ENCODE measurements at regions not wholly inside any gene's neighbourhood (a gene's known extent, or its start where the extent isn't known, plus 50 kb on each side); places are given as distances from the start of the nearest gene placed in this dataset.
"Not testable (repeated sequence)": the region's sequence is repeated elsewhere in the genome, so short reads cannot be mapped to it uniquely, and the experiment has no call there.

- DNase-seq (ENCODE audit: low read depth): no peak
Measured at GRCh38 chr7:356691-357462, 66.9 kb downstream of the FOXL3 start.

GRCh38 chr7:357531-358209, 67.7 kb downstream of the FOXL3 start:
- DNase-seq (ENCODE audit: low read depth): no peak

- DNase-seq (ENCODE audit: low read depth): no peak
Measured at GRCh38 chr7:358352-358751, 68.4 kb downstream of the FOXL3 start.

GRCh38 chr7:359226-359765, 69.3 kb downstream of the FOXL3 start:
- no peak for DNase-seq (ENCODE audit: low read depth)

- no peak for DNase-seq (ENCODE audit: low read depth)
Measured at GRCh38 chr7:359766-360361, 69.9 kb downstream of the FOXL3 start.

GRCh38 chr7:360454-361100, 70.6 kb downstream of the FOXL3 start:
- no peak for DNase-seq (ENCODE audit: low read depth)

GRCh38 chr7:361182-361581, 71.2 kb downstream of the FOXL3 start:
- not testable (repeated sequence) for DNase-seq (ENCODE audit: low read depth)

- DNase-seq (ENCODE audit: low read depth): no peak
Measured at GRCh38 chr7:361680-362401, 71.9 kb downstream of the FOXL3 start.

GRCh38 chr7:362402-363096, 72.6 kb downstream of the FOXL3 start:
- peak; percentile 36 for DNase-seq (ENCODE audit: low read depth)

- no peak for DNase-seq (ENCODE audit: low read depth)
Measured at GRCh38 chr7:363626-364025, 73.7 kb downstream of the FOXL3 start.

GRCh38 chr7:364536-364935, 74.6 kb downstream of the FOXL3 start:
- DNase-seq (ENCODE audit: low read depth): no peak

- no peak for DNase-seq (ENCODE audit: low read depth)
Measured at GRCh38 chr7:365593-365992, 75.6 kb downstream of the FOXL3 start.

- DNase-seq (ENCODE audit: low read depth): no peak
Measured at GRCh38 chr7:366161-366803, 76.3 kb downstream of the FOXL3 start.

- DNase-seq (ENCODE audit: low read depth): no peak
Measured at GRCh38 chr7:367351-367901, 77.5 kb downstream of the FOXL3 start.

GRCh38 chr7:368651-369475, 78.9 kb downstream of the FOXL3 start:
- no peak for DNase-seq (ENCODE audit: low read depth)

- DNase-seq (ENCODE audit: low read depth): no peak
Measured at GRCh38 chr7:369476-370258, 79.7 kb downstream of the FOXL3 start.

- DNase-seq (ENCODE audit: low read depth): no peak
Measured at GRCh38 chr7:370259-370625, 80.3 kb downstream of the FOXL3 start.

- no peak for DNase-seq (ENCODE audit: low read depth)
Measured at GRCh38 chr7:370775-371118, 80.8 kb downstream of the FOXL3 start.

Data from activated T-cell treated with anti-CD3 and anti-CD28 coated beads for 24 hours (primary cell).